ENCODE measurements at regions not wholly inside any gene's neighbourhood (a gene's known extent, or its start where the extent isn't known, plus 50 kb on each side); places are given as distances from the start of the nearest gene placed in this dataset.
"Not testable (repeated sequence)": the region's sequence is repeated elsewhere in the genome, so short reads cannot be mapped to it uniquely, and the experiment has no call there.

- no peaks in the 10 kb centered on the region for H3K4me1 ChIP-seq (ENCODE audit: control insufficient read depth in 1 of 2, insufficient read depth in 2 of 2, low read length in 2 of 2)
- DNase-seq = no peak
- no peak overlapping the region for H3K4ac ChIP-seq (ENCODE audit: low read depth, low read length)
- H3K4me3 ChIP-seq (ENCODE audit: low read depth, low read length) = no peak overlapping the region
- no peak overlapping the region for H2AK5ac ChIP-seq (ENCODE audit: low read length)
- no peak overlapping the region for H2AFZ ChIP-seq (ENCODE audit: insufficient read depth, low read length, poor library complexity)
- no peak overlapping the region for H2BK5ac ChIP-seq (ENCODE audit: low read depth, low read length, poor library complexity)
- H3K18ac ChIP-seq (ENCODE audit: low read length) = no peak overlapping the region
- no peak overlapping the region for H3K23ac ChIP-seq (ENCODE audit: low read length)
- no peak overlapping the region for H4K8ac ChIP-seq (ENCODE audit: low read depth, low read length)
- H3K9me3 ChIP-seq (ENCODE audit: insufficient read depth, low read depth, low read length) = peaks cover 2% of the 10 kb centered on the region
- no CpG with 5 or more reads among the region's 2 CpGs for WGBS (ENCODE audit: extremely low coverage, insufficient coverage, insufficient read length)
- H3K4me2 ChIP-seq (ENCODE audit: low read length) = no peak overlapping the region
- H2BK120ac ChIP-seq (ENCODE audit: insufficient read depth, low read length, poor library complexity) = no peak overlapping the region
- H4K12ac ChIP-seq (ENCODE audit: low read depth, low read length) = no peak overlapping the region
- no peaks in the 10 kb centered on the region for H3K79me2 ChIP-seq (ENCODE audit: control insufficient read depth, insufficient read depth, low read length, poor library complexity)
- no peak overlapping the region for H3K27ac ChIP-seq (ENCODE audit: low read depth, low read length)
- H3K79me1 ChIP-seq (ENCODE audit: low read length) = no peaks in the 10 kb centered on the region
- H2BK12ac ChIP-seq (ENCODE audit: low read length) = no peak overlapping the region
- H3K9ac ChIP-seq (ENCODE audit: low read length) = no peak overlapping the region
- H3K36me3 ChIP-seq (ENCODE audit: control insufficient read depth in 1 of 2, insufficient read depth in 2 of 2, low read length in 2 of 2) = no peaks in the 10 kb centered on the region
- no peak overlapping the region for H3K14ac ChIP-seq (ENCODE audit: low read length)
- H4K91ac ChIP-seq (ENCODE audit: low read depth, low read length) = no peak overlapping the region
- H3K27me3 ChIP-seq (ENCODE audit: insufficient read depth, low read length) = no peaks in the 10 kb centered on the region
Observed at GRCh38 chr2:39834426-39834825, 55.4 kb upstream of the THUMPD2 start.

DNA sequence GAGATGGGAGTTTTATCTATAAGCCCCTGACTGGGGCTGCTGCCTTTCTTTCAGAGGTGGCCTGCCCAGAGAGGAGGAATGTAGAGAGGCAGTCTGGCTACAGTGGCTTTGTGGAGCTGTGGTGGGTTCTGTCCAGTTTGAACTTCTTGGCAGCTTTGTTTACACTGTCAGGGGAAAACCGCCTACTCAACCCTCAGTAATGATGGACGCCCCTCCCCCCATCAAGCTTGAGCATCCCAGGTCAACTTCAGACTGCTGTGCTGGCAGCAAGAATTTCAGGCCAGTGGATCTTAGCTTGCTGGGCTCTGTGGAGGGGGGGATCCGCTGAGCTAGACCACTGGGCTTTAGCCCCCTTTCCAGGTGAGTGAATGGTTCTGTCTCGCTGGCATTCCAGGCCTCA lies 51.6 kb upstream of the THUMPD2 start:
- H3K9ac ChIP-seq (ENCODE audit: low read length); H3K4me2 ChIP-seq (ENCODE audit: low read length); H4K12ac ChIP-seq (ENCODE audit: low read depth, low read length); DNase-seq; H2AK5ac ChIP-seq (ENCODE audit: low read length); H3K4me1 ChIP-seq (ENCODE audit: control insufficient read depth in 1 of 2, insufficient read depth in 2 of 2, low read length in 2 of 2); H3K9me3 ChIP-seq (ENCODE audit: insufficient read depth, low read depth, low read length); H3K14ac ChIP-seq (ENCODE audit: low read length); H2BK12ac ChIP-seq (ENCODE audit: low read length); H4K8ac ChIP-seq (ENCODE audit: low read depth, low read length); H3K79me2 ChIP-seq (ENCODE audit: control insufficient read depth, insufficient read depth, low read length, poor library complexity); H3K27ac ChIP-seq (ENCODE audit: low read depth, low read length); H3K36me3 ChIP-seq (ENCODE audit: control insufficient read depth in 1 of 2, insufficient read depth in 2 of 2, low read length in 2 of 2); H4K91ac ChIP-seq (ENCODE audit: low read depth, low read length); H3K27me3 ChIP-seq (ENCODE audit: insufficient read depth, low read length); H3K4ac ChIP-seq (ENCODE audit: low read depth, low read length); H2AFZ ChIP-seq (ENCODE audit: insufficient read depth, low read length, poor library complexity); H3K79me1 ChIP-seq (ENCODE audit: low read length); H3K18ac ChIP-seq (ENCODE audit: low read length); H2BK120ac ChIP-seq (ENCODE audit: insufficient read depth, low read length, poor library complexity); H2BK5ac ChIP-seq (ENCODE audit: low read depth, low read length, poor library complexity); H3K4me3 ChIP-seq (ENCODE audit: low read depth, low read length); H3K23ac ChIP-seq (ENCODE audit: low read length): not testable (repeated sequence)
- no CpG with 5 or more reads among the region's 4 CpGs for WGBS (ENCODE audit: extremely low coverage, insufficient coverage, insufficient read length)

Data from trophoblast cell (in vitro differentiated cells and primary cell).